Astrocyte (in vitro differentiated cells and primary cell): ENCODE measurements at regions not wholly inside any gene's neighbourhood (a gene's known extent, or its start where the extent isn't known, plus 50 kb on each side); places are given as distances from the start of the nearest gene placed in this dataset.
"Not testable (repeated sequence)": the region's sequence is repeated elsewhere in the genome, so short reads cannot be mapped to it uniquely, and the experiment has no call there.

Experiments used
- DNase-seq: peaks from one replicate; pipeline ENCODE4 v3.0.0-alpha.2; 2010; ENCODE audit warnings: low read depth
- FAIRE-seq: peaks from 2 replicates; lab custom pipeline; 2011; peaks lifted over from hg19 to GRCh38; lab: Jason Lieb, UNC
- H2AFZ ChIP-seq: 2 replicates; pipeline ENCODE4 v1.6.0; 2012; ENCODE audit warnings: low read depth, low read length, inconsistent platforms
- H3K27ac ChIP-seq: 2 replicates; pipeline ENCODE4 v1.5.1; 2011; ENCODE audit warnings: low read depth, low read length, inconsistent platforms
- H3K27me3 ChIP-seq: 2 replicates; pipeline ENCODE4 v1.6.0; 2011; ENCODE audit warnings: low read length, inconsistent platforms; ENCODE audit not compliant: insufficient read depth
- H3K36me3 ChIP-seq: 2 replicates; pipeline ENCODE4 v1.5.1; 2011; ENCODE audit warnings: low read length, inconsistent platforms; ENCODE audit not compliant: insufficient read depth
- H3K4me1 ChIP-seq: 2 replicates; pipeline ENCODE4 v1.5.1; 2011; ENCODE audit warnings: low read length, inconsistent platforms; ENCODE audit not compliant: insufficient read depth
- H3K4me2 ChIP-seq: 2 replicates; pipeline ENCODE4 v1.6.0; 2012; ENCODE audit warnings: low read length, inconsistent platforms
- H3K4me3 ChIP-seq: 2 replicates; pipeline ENCODE4 v1.5.1; 2011; ENCODE audit warnings: low read depth, mild to moderate bottlenecking, low read length, inconsistent platforms; ENCODE audit not compliant: insufficient read depth
- H3K79me2 ChIP-seq: 2 replicates; pipeline ENCODE4 v1.6.0; 2012; ENCODE audit warnings: mild to moderate bottlenecking, low read length, inconsistent platforms; ENCODE audit not compliant: insufficient read depth
- H3K9ac ChIP-seq: 2 replicates; pipeline ENCODE4 v1.6.0; 2012; ENCODE audit warnings: mild to moderate bottlenecking, low read length, inconsistent platforms
- H3K9me3 ChIP-seq: 2 replicates; pipeline ENCODE4 v1.5.1; 2012; ENCODE audit warnings: low read depth, mild to moderate bottlenecking, low read length, inconsistent platforms; ENCODE audit not compliant: insufficient read depth
- H4K20me1 ChIP-seq: 2 replicates; pipeline ENCODE4 v1.6.0; 2012; ENCODE audit warnings: low read length, inconsistent platforms; ENCODE audit not compliant: insufficient read depth
- H3K27ac Mint-ChIP-seq: one replicate; pipeline ENCODE4 v1.8.0; 2021; ENCODE audit warnings: mild to moderate bottlenecking, mixed read lengths; ENCODE audit not compliant: unreplicated experiment
- H3K27me3 Mint-ChIP-seq: one replicate; pipeline ENCODE4 v1.8.0; 2021; ENCODE audit warnings: low read depth, mixed read lengths; ENCODE audit not compliant: unreplicated experiment
- H3K36me3 Mint-ChIP-seq: one replicate; pipeline ENCODE4 v1.8.0; 2021; ENCODE audit warnings: low read depth, mixed read lengths; ENCODE audit not compliant: unreplicated experiment
- H3K4me1 Mint-ChIP-seq: one replicate; pipeline ENCODE4 v1.8.0; 2021; ENCODE audit warnings: low read depth, mixed read lengths; ENCODE audit not compliant: unreplicated experiment
- H3K4me3 Mint-ChIP-seq: one replicate; pipeline ENCODE4 v1.8.0; 2021; ENCODE audit warnings: mild to moderate bottlenecking, moderate library complexity, mixed read lengths; ENCODE audit not compliant: unreplicated experiment
- H3K9me3 Mint-ChIP-seq: one replicate; pipeline ENCODE4 v1.8.0; 2021; ENCODE audit warnings: mild to moderate bottlenecking, mixed read lengths; ENCODE audit not compliant: unreplicated experiment

GRCh38 chr9:63812822-63813221, 1472.2 kb downstream of the FOXD4L5 start:
- not testable (repeated sequence) for H3K9ac ChIP-seq, H3K4me3 Mint-ChIP-seq, H3K4me1 Mint-ChIP-seq, H3K36me3 Mint-ChIP-seq, H3K9me3 ChIP-seq, H3K27me3 ChIP-seq, H3K4me2 ChIP-seq, H3K27ac Mint-ChIP-seq, H4K20me1 ChIP-seq, H3K36me3 ChIP-seq, H2AFZ ChIP-seq, H3K27ac ChIP-seq, H3K79me2 ChIP-seq, DNase-seq, H3K4me1 ChIP-seq, FAIRE-seq, H3K4me3 ChIP-seq
- H3K27me3 Mint-ChIP-seq = peaks cover 13% of the 10 kb centered on the region
- H3K9me3 Mint-ChIP-seq = peaks cover 23% of the 10 kb centered on the region

- H3K4me3 ChIP-seq, H3K36me3 Mint-ChIP-seq, H2AFZ ChIP-seq, H3K4me1 ChIP-seq, FAIRE-seq, H3K27me3 Mint-ChIP-seq, H3K9ac ChIP-seq, H3K79me2 ChIP-seq, H3K27ac Mint-ChIP-seq, H3K36me3 ChIP-seq, H3K27me3 ChIP-seq, H4K20me1 ChIP-seq, H3K4me3 Mint-ChIP-seq, H3K4me2 ChIP-seq, H3K9me3 Mint-ChIP-seq, H3K4me1 Mint-ChIP-seq, DNase-seq, H3K9me3 ChIP-seq, H3K27ac ChIP-seq: not testable (repeated sequence)
Observed at GRCh38 chr9:63804205-63804604, 1480.8 kb downstream of the FOXD4L5 start.

- not testable (repeated sequence) for H3K9ac ChIP-seq, H3K27ac Mint-ChIP-seq, H3K9me3 Mint-ChIP-seq, H4K20me1 ChIP-seq, H3K9me3 ChIP-seq, H3K4me3 Mint-ChIP-seq, H3K27me3 Mint-ChIP-seq, H3K79me2 ChIP-seq, H3K36me3 ChIP-seq, FAIRE-seq, H3K36me3 Mint-ChIP-seq, DNase-seq, H3K27ac ChIP-seq, H2AFZ ChIP-seq, H3K4me2 ChIP-seq, H3K4me3 ChIP-seq, H3K4me1 ChIP-seq, H3K27me3 ChIP-seq, H3K4me1 Mint-ChIP-seq
Observed at GRCh38 chr9:63794081-63794685, 1490.8 kb downstream of the FOXD4L5 start.

- H3K4me1 Mint-ChIP-seq, H3K9ac ChIP-seq, H3K4me3 ChIP-seq, H3K9me3 Mint-ChIP-seq, H3K27ac ChIP-seq, H3K9me3 ChIP-seq, FAIRE-seq, H3K36me3 ChIP-seq, H3K27ac Mint-ChIP-seq, H3K27me3 Mint-ChIP-seq, H2AFZ ChIP-seq, H4K20me1 ChIP-seq, H3K27me3 ChIP-seq, DNase-seq, H3K4me2 ChIP-seq, H3K36me3 Mint-ChIP-seq, H3K79me2 ChIP-seq, H3K4me1 ChIP-seq, H3K4me3 Mint-ChIP-seq: not testable (repeated sequence)
Observed at GRCh38 chr9:63787454-63787853, 1497.6 kb downstream of the FOXD4L5 start.

- not testable (repeated sequence) for H2AFZ ChIP-seq, H3K4me1 Mint-ChIP-seq, H3K4me3 Mint-ChIP-seq, H3K9me3 Mint-ChIP-seq, H3K27ac Mint-ChIP-seq, H3K79me2 ChIP-seq, H3K4me2 ChIP-seq, H4K20me1 ChIP-seq, H3K36me3 Mint-ChIP-seq, H3K4me3 ChIP-seq, H3K27ac ChIP-seq, H3K27me3 Mint-ChIP-seq, H3K4me1 ChIP-seq, DNase-seq, H3K9ac ChIP-seq, FAIRE-seq, H3K36me3 ChIP-seq, H3K27me3 ChIP-seq, H3K9me3 ChIP-seq
Observed at GRCh38 chr9:63785059-63785458, 1500.0 kb downstream of the FOXD4L5 start.

- not testable (repeated sequence) for H4K20me1 ChIP-seq, H2AFZ ChIP-seq, H3K9ac ChIP-seq, H3K4me3 ChIP-seq, H3K4me1 ChIP-seq, H3K4me1 Mint-ChIP-seq, H3K9me3 ChIP-seq, FAIRE-seq, H3K9me3 Mint-ChIP-seq, H3K27me3 ChIP-seq, DNase-seq, H3K79me2 ChIP-seq, H3K27me3 Mint-ChIP-seq, H3K36me3 Mint-ChIP-seq, H3K27ac Mint-ChIP-seq, H3K4me2 ChIP-seq, H3K36me3 ChIP-seq, H3K4me3 Mint-ChIP-seq, H3K27ac ChIP-seq
Observed at GRCh38 chr9:63784421-63784820, 1500.6 kb downstream of the FOXD4L5 start.
